Mesodermal cell (in vitro differentiated cells): ENCODE measurements at regions not wholly inside any gene's neighbourhood (a gene's known extent, or its start where the extent isn't known, plus 50 kb on each side); places are given as distances from the start of the nearest gene placed in this dataset.

ENCODE experiments used
- H3K27ac ChIP-seq: 2 replicates; pipeline ENCODE4 v1.7.0; 2013; ENCODE audit warnings: mild to moderate bottlenecking, low read depth, low read length, moderate library complexity; ENCODE audit not compliant: severe bottlenecking
- H3K36me3 ChIP-seq: 2 replicates; pipeline ENCODE4 v1.7.1; 2013; ENCODE audit warnings: mild to moderate bottlenecking, low read length, moderate library complexity; ENCODE audit not compliant: control insufficient read depth, insufficient read depth
- H3K4me1 ChIP-seq: one replicate; pipeline ENCODE4 v1.7.1; 2013; ENCODE audit warnings: mild to moderate bottlenecking, low read length; ENCODE audit not compliant: insufficient read depth, control insufficient read depth, poor library complexity, severe bottlenecking
- H3K4me3 ChIP-seq: 2 replicates; pipeline ENCODE4 v1.7.0; 2013; ENCODE audit warnings: low read length, control low read depth, mild to moderate bottlenecking; ENCODE audit not compliant: insufficient read depth, poor library complexity, severe bottlenecking; ENCODE audit errors: extremely low read depth
- H3K9me3 ChIP-seq: 2 replicates; pipeline ENCODE4 v1.7.1; 2013; ENCODE audit warnings: mild to moderate bottlenecking, low read length, moderate library complexity; ENCODE audit not compliant: control insufficient read depth
- WGBS, 2 experiments: methylation state at CpG; one replicate each; pipeline ENCODE4 v1.1.5; 2013; ENCODE audit warnings: missing lambda C conversion rate in 2 of 2; ENCODE audit not compliant: insufficient coverage in 2 of 2; 5-methylcytosine and 5-hydroxymethylcytosine counted together

DNA sequence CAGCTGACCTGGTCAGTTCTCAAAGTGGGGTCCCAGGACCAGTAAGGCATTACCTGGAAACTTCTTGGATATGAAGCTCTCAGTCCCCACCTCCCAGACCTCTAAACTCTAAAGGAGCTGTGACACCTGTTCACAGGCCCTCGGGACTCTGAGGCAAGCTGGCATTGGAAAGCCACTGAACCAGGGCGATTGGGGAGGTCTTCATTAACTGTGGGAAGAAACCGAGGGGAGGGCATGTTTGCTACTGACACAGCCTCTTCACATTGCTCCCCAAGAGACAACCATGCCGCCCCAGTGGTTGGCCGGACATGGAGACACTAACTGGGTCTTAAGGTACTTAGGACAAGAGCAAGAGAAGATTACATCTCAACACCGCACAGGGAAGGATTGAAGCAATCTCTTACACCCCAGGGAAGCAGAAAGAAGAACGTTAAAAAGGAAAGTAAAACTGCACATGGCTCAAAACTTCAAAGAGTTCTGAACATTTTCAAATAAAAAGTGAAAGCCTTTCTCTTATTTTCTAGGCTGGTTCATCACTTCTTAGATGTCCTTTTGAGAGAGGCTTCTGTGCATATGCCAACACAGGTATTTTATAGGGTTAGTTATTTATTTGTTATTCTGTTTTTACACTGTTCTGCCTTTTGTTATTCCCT is 210.0 kb upstream of the CST7 start:
- Histone ChIP-seq H3K36me3 (no peaks in the 10 kb centered on the region), H3K4me1 (no peaks in the 10 kb centered on the region), H3K9me3 (no peaks in the 10 kb centered on the region), H3K4me3 (no peak overlapping the region), H3K27ac (no peak overlapping the region)
- WGBS, 2 experiments = 80 to 91% methylated on average over 7 of the region's 7 CpGs

DNA sequence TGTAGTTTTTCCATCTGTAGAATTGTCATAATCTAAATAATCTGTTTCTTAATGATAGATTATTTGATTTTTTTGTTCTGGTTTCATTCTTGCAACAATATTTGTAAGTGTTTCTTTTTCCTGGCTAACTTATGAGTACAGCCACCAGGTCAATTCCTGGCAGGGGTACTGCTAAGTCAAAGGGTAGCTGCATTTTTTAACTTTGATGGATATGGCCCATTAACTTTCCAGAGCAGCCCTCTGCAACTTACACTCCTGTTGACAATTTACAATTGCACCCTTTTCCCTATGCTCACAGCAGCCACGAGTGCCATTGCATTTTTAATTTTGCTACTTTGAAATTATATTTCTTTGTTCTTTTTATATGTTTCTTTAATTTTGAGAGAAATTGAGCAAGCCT is 209.3 kb upstream of the CST7 start:
- no peak overlapping the region for H3K27ac ChIP-seq
- no peaks in the 10 kb centered on the region for H3K4me1 ChIP-seq
- no peak overlapping the region for H3K4me3 ChIP-seq
- no peaks in the 10 kb centered on the region for H3K36me3 ChIP-seq
- no peaks in the 10 kb centered on the region for H3K9me3 ChIP-seq
- WGBS, 2 experiments = no CpG with 5 or more reads among the region's 1 CpG

DNA sequence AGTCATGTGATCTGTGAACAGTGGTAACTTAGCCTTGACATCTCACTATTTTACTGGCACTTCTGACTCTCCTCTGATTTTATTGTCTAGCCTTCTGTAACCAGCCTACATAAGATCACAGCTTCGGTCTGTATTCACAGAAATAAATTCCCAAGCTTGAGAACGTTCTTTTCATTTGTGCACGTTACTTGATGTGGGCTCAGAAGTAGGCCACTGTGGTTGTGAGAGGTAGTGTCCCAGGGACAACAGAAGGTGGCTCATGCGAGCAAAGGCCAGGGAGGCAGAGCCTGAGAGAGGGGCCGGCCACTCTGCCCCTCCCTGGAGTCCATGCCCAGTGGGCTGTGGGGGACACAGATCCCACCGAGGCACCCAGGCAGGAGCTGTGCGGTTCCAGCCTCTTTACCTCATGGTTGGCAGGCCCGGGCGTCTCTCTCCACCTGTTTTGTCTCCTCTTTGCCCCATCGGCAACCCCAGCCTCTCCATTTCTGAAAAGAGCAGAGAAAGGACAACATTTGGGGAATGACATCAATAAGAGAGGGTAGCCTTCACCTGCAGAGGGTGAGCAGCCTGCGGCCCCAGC is 207.5 kb upstream of the CST7 start:
- no peak overlapping the region for H3K4me3 ChIP-seq
- WGBS, 2 experiments = 89 to 93% methylated on average over 8 to 10 of the region's 11 CpGs
- no peak overlapping the region for H3K27ac ChIP-seq
- no peaks in the 10 kb centered on the region for H3K4me1 ChIP-seq
- no peaks in the 10 kb centered on the region for H3K36me3 ChIP-seq
- no peaks in the 10 kb centered on the region for H3K9me3 ChIP-seq

DNA sequence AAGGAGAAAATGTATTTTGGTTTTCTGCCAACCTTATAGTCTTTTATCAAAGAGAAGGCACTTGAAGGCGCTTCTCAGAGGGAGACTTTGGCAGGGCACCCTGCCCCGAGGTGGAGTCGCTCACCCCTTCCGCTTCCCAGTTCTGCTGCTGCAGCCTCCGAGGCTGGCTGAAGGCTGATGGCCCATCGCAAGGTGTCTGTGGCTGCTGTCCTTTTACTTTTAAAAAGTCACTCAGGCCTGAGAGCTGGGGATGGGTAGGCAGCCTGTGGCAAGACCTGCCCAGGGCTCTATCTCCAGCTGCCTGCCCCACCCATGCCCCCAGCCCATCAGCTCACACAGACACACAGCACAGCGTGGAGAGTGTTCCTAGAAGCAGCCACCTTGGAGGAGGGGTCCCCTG is 206.6 kb upstream of the CST7 start:
- 89 to 96% methylated on average over 4 of the region's 7 CpGs for WGBS, 2 experiments
- Histone ChIP-seq H3K9me3 (no peaks in the 10 kb centered on the region), H3K36me3 (no peaks in the 10 kb centered on the region), H3K27ac (no peak overlapping the region), H3K4me3 (no peak overlapping the region), H3K4me1 (no peaks in the 10 kb centered on the region)

DNA sequence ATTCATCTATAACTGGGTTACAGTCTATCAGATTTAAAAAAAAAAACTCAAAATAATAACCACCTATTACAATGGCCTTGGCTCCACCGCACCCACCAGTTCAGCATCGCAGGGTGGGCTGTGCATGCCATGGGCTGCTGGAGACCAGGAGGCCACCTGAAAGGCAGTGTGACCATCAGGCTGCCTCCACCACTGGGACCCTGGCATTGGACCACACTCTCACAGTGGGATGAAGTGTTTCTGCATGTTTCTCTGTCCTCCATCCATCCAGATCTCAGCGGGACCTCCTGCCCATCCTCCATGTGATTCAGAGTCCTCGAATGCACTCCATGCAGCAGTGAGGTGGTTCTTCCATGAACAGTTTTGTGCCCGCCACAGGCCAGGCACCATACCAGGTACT is 206.1 kb upstream of the CST7 start:
- WGBS, 2 experiments = 93 to 100% methylated on average over 1 to 4 of the region's 5 CpGs
- H3K27ac ChIP-seq = no peak overlapping the region
- no peaks in the 10 kb centered on the region for H3K9me3 ChIP-seq
- no peaks in the 10 kb centered on the region for H3K4me1 ChIP-seq
- H3K4me3 ChIP-seq = no peak overlapping the region
- no peaks in the 10 kb centered on the region for H3K36me3 ChIP-seq

DNA sequence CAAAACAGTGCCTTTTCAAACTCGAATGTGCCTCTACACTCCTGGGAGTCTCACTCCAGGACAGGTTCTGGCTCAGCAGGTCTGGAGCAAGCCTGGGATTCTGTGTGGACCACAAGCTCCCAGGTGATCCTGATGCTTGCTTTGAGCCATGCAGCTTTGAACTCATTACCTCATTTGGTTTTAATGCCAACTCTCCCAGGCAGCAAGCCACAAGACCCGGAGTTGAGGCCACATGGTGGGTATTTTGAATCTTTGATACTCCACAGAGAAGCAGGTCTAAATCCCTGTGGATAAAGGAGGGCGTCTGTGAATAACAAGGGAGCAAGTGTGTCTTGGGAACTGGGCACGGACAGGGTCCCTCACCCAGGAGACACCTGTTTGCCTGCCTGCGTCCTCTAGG is 205.4 kb upstream of the CST7 start:
- Histone ChIP-seq H3K4me1 (no peaks in the 10 kb centered on the region), H3K4me3 (no peak overlapping the region), H3K9me3 (no peaks in the 10 kb centered on the region), H3K36me3 (no peaks in the 10 kb centered on the region), H3K27ac (no peak overlapping the region)
- WGBS, 2 experiments = 74 to 78% methylated on average over 4 to 5 of the region's 5 CpGs

DNA sequence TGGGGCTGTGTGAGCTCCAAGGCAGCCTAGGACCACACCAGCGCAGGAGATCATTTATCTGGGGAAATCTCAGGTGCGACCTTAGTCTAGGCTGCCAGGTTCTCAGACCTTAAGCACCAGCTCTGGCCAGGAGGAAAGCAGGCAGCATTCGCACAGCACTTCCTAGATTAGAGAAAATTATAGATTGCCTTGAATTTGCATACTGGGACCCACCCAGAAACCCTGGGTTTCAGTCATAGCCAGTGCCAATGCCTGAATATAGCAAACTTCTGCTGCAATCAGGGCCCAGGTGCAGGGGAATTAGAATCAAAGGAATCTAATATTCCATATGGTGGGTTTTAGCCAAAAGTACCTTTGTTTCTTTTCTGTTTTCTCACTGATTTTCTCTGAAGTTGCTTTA is 204.3 kb upstream of the CST7 start:
- 94 to 100% methylated on average over 3 of the region's 3 CpGs for WGBS, 2 experiments
- Histone ChIP-seq H3K36me3 (no peaks in the 10 kb centered on the region), H3K9me3 (no peaks in the 10 kb centered on the region), H3K4me1 (no peaks in the 10 kb centered on the region), H3K27ac (no peak overlapping the region), H3K4me3 (no peak overlapping the region)

DNA sequence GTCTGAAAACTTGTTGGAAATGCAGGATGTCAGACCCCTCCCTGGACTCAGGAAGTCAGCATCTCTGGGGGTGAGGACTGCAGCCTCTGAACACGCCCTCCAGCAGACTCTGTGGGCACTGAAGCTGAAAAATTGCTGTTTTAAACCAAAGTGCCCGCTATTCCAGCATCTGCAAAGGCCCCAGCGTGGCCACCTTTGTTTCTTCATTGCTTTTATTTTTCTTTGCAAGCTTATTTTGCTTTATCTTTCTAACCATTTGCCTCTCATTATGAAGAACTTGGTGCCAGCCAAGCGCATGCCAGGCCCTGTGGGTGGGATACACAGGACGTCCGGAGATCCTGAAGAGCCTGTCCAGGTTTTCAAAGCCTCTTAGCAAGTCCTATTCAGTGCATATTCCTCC is 203.9 kb upstream of the CST7 start:
- 89 to 94% methylated on average over 6 of the region's 6 CpGs for WGBS, 2 experiments
- Histone ChIP-seq H3K9me3 (no peaks in the 10 kb centered on the region), H3K4me1 (no peaks in the 10 kb centered on the region)

DNA sequence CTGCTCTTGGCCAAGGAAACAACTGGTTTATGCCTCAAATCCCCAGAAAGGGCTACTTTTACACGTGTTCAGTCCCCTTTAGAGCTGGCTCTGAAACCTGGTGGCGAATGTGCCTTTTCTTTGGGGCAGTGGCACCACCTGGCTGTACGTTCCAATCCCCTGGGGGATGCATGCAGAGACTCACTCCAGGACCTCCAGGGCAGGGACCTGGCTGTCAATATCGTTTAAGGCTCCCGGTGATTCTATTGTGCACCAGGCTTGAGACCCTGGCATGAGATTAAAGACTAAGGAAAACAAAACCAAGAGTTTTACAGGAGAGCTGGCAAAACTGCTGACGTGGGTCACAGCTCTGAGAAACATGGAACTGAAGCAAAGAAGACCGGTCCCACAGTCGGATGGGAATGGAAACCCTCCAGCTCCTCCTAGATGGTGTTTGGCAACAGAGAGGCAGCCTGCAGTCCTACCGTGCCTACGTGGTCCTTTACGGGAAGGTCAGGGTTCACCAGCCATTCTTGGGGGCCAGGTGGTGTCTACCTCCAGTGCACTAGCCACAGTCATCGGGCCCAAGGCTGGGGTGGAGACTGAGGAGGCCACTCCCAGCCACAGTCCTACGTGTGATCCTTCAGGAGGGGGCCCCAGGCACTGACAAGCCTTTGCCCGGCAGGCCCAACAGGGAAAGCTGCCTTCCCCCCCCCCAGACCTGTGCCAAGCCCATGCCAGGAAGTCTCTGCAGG is 203.3 kb upstream of the CST7 start:
- Histone ChIP-seq H3K4me3 (no peak overlapping the region), H3K36me3 (no peaks in the 10 kb centered on the region), H3K27ac (no peak overlapping the region), H3K4me1 (no peaks in the 10 kb centered on the region), H3K9me3 (no peaks in the 10 kb centered on the region)
- 89 to 90% methylated on average over 12 to 14 of the region's 14 CpGs for WGBS, 2 experiments

More for the DNA sequence above, 203.9 kb upstream of the CST7 start:
- Histone ChIP-seq H3K4me3 (no peak overlapping the region), H3K27ac (no peak overlapping the region), H3K36me3 (no peaks in the 10 kb centered on the region)

DNA sequence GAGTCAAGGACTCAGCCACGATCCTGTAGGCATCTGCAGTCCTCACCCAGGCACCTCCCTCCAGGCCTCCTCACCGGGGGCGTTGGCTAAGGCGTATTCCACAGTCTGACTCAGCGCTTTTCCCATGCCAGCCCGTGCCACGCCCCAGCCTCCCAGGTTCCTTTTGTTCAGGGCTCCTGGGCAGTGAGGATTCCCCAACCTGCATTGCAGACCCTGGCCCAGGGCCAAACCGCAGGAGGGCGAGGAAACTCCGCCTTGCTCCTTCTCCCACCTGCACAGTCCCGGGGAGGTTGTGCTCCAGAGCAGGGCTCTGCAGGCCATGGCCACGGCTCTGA is 202.8 kb upstream of the CST7 start:
- H3K36me3 ChIP-seq = no peaks in the 10 kb centered on the region
- WGBS, 2 experiments = 79 to 81% methylated on average over 12 of the region's 12 CpGs
- H3K9me3 ChIP-seq = no peaks in the 10 kb centered on the region
- H3K27ac ChIP-seq = no peak overlapping the region
- H3K4me1 ChIP-seq = no peaks in the 10 kb centered on the region
- no peak overlapping the region for H3K4me3 ChIP-seq
